ENCODE measurements at regions not wholly inside any gene's neighbourhood (a gene's known extent, or its start where the extent isn't known, plus 50 kb on each side); places are given as distances from the start of the nearest gene placed in this dataset.
"Not testable (repeated sequence)": the region's sequence is repeated elsewhere in the genome, so short reads cannot be mapped to it uniquely, and the experiment has no call there.

DNA sequence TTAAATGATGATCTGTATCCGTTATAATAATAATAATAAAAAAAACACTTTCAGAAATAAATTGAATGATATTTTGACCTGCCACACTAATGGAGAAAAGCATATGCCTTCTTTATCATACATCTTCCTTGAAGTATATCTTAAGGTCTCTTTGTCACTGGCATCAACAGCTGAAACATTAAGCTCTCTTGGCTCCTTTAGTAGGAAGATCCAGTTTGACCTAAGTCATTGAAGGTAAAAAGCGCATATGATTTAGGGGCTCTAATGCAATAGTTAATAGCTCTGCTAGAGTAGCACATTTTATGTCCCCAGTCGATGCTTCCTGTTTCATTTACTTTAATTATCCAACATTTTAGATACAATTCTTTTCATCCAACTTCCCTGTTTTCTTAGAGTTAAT is 1010.8 kb downstream of the STPG2 start:
- DNase-seq, result no peak

GRCh38 chr4:97134456-97134855 is 1008.8 kb downstream of the STPG2 start:
- no peak for DNase-seq

GRCh38 chr4:97139791-97140190 is 1003.5 kb downstream of the STPG2 start:
- no peak for DNase-seq

GRCh38 chr4:97140545-97140944 is 1002.7 kb downstream of the STPG2 start:
- no peak for DNase-seq

DNA sequence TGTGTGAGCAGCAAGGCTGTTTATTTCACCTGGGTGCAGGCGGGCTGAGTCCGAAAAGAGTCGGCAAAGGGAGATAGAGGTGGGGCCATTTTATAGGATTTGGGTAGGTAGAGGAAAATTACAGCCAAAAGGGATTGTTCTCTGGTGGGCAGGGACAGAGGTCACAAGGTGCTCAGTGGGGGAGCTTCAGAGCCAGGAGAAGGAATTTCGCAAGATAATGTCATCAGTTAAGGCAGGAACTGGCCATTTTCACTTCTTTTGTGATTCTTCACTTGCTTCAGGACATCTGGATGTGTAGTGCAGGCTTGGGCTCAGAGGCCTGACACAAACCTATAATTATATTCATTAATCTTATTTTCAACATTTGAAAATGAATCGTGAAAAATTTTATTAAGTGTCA is 1001.9 kb downstream of the STPG2 start:
- not testable (repeated sequence) for DNase-seq

DNA sequence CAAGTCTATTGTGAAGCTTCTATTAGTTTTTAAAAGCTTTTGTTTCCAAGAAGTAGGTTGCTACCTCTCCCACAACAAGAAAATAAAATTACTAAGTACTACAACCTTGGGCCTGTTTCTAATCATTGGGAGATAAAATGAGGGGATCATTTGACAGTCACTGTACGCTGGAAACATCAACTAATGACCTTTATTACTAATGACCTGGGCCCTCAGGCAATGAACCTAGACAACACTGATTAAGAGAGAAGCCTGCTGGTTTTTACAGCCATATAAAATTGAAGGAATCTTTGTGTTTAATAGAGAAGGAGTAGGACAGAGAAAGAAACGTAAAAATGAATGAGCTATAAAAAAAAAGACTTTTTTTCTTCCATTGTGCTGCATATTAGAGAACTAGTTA is 1000.9 kb downstream of the STPG2 start:
- no peak for DNase-seq

- no peak for DNase-seq
These were observed 1000.4 kb downstream of the STPG2 start for GRCh38 chr4:97142893-97143292.

GRCh38 chr4:97144199-97144598 is 999.1 kb downstream of the STPG2 start:
- DNase-seq, result no peak

- DNase-seq, result no peak
These were observed 992.3 kb downstream of the STPG2 start for GRCh38 chr4:97150966-97151365.

- DNase-seq, result peak; percentile 1
These were observed 991.1 kb downstream of the STPG2 start for GRCh38 chr4:97152149-97152548.

- peak; percentile 49 for DNase-seq
These were observed 990.2 kb downstream of the STPG2 start for GRCh38 chr4:97153042-97153441.

DNA sequence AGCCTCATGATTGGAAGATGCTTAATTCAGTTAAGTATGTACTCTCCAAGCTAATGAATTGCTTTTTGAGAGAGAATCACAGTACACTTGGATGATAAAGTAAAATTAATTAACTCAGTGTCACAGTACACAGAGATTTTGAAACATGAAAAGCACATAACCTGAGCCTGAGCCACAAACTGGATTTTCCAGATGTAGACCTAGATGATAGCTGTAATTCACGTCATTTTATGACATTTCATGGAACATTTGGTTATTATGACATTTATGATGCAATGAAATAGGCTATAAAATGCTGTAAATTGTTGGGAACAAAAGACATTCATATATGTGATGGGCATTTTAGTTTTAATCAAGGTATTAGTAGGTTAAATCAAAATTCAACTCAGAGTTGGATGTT is 983.7 kb downstream of the STPG2 start:
- no peak for DNase-seq

- no peak for DNase-seq
These were observed 958.0 kb downstream of the STPG2 start for GRCh38 chr4:97185233-97185632.

- no peak for DNase-seq
These were observed 946.2 kb downstream of the STPG2 start for GRCh38 chr4:97197106-97197505.

- DNase-seq, result no peak
These were observed 934.5 kb downstream of the STPG2 start for GRCh38 chr4:97208749-97209148.

DNA sequence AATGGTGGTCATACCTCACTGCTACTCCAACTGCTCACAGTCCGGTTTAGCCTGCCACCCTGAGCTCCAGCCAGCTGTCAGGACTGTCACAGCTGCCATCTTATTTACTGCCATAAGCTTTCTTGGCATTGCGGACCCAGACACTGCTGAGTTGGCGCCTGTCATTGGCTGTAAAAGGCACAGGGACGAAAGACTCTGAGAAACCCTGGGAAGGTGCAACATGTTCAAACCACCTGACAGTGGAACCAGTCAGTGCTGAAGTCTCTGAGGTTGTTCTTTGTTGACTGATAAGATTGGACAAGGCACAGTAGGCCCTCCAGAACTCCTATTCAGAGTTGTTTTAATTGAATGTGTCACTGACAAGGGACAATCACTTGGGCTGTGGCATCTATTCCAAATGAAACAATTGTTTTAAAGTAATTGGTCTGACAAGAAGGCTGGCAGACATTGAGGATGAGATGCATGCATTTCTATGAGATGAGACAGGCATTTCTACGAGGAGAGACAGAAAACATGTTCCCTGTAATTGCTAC is 927.8 kb downstream of the STPG2 start:
- DNase-seq, result peak; percentile 26

DNA sequence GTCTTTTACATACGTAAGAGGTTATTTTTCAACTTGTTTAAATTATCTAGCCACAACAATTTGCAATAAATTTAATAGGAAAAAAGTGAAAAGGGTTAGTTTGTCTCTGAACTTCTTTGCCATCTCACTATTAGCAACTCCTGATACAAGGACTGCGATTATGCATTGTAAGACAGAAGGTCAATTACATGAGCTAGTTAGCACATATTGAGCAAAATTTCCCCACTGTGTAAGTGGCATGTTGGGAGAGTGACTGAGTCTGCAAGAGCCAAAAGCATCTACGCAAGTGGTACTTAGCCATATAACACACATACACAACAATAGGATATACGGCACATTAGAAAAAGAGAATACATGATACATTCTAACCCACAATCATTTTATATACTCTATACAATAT is 927.2 kb downstream of the STPG2 start:
- DNase-seq, result no peak

DNA sequence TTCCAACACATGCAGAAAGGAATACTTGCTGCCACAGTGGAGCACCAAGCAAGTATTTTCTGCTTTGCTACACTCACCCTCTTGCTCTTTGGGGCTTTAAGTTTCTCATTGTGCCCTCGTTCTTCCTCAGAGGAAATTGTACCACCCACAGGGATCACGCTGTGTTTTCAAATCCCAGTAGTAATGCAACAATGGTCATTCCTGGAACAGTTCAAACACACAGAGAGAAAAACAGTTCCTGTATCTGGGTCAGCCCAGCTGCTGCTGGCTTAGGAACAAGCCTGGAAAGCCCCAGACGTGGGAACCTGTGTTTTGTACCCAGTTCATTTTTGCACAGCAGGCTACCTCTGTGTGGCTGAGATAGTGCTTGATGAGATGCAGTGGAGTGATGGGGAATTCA is 907.8 kb downstream of the STPG2 start:
- no peak for DNase-seq

DNA sequence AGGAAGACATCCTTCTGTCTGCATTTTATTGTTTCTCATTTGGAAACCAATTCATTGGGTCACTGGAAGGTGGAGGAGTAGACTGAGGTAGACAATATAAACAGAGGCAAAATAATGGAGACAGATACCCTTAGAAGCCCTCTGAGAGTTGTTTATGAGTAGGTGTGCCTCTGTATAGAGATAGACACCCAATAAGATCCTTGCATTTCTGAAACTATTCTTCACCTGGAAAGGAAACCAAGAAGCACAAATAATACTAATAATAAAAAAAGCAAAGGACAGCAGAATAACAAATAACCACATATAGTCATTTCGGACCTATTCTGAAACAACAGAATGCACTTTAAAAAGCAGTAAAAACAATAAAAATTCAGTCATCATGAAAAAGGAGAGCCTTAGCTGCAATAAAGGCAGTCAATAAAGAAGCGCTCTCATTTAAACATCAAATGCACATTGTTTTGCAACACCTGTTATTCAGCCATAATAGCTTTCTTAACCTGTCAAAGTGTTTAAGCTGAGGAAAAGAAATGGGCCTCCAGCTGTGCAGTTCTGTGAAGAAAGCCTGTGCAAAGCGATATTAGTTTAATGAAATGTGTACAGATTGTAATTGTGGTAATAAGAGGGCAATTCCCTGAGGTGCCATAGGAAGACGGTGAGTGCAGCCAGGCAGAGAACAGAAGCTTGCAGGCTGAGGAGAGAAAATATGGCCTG is 904.2 kb downstream of the STPG2 start:
- peak; percentile 27 for DNase-seq

DNA sequence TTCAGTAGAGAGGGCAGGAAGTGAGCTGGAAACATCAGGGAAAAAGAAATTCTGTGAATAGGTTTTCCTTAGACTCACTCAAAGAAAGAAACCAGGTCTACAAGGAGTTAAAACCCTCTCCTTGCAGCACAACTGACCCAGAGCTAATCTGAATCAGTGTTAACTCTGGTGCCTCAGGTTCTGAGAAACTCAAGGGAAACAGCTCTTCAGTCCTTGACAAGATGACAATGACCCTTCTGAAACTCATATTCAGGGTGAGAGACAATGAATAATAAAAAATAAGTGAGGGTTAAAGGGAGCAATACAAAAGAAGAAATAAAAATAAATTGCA is 903.6 kb downstream of the STPG2 start:
- DNase-seq, result no peak

DNA sequence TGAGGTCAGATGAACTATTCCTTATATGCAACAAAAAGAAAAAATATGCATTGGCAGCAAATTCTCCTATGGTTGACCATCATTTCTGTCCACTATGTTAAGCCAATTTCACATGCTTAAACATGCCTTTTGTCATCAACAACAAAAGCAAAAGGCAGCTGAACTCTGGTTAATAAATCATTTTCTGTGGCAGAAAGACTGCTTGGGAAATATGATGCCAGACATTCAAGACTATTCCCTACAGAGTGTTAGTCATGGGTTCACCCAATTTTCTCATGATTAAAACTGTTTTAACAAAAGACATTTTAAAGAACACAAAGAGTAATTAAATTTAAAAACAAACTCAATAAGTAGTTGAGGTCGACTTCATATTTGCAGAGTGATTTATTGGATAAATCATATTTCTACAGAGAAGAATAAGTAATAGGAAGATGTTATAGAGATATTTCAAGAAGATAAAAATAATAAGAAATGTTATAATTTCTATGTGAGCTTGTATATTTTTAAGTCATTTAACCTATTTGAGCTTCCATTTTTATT is 890.6 kb downstream of the STPG2 start:
- DNase-seq, result no peak

- DNase-seq, result no peak
These were observed 880.5 kb downstream of the STPG2 start for GRCh38 chr4:97262769-97263168.

- no peak for DNase-seq
These were observed 873.2 kb downstream of the STPG2 start for GRCh38 chr4:97270051-97270450.

DNA sequence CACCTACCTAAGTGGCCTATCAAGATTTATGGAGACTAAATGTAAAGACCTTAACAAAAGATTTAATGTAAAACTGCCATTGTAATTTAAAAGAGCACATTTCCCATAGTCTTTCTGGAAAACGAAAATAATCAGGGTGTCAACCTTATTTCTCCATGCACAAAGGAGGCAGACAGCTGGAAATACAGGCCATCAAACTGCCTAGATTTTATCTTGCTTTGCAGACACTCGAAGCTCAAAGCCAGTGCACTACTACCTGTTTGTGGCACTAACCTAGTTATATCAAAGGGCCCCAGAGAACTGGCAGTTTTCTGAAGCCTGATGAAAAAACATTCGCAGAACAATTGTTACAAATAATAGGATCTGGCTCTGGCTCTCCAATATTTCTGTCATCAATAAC is 863.9 kb downstream of the STPG2 start:
- no peak for DNase-seq

- DNase-seq, result no peak
These were observed 842.7 kb downstream of the STPG2 start for GRCh38 chr4:97300561-97300960.

Measured in NCI-H82 (cell line).